Lower leg skin (tissue), 3 donors: ENCODE measurements at regions not wholly inside any gene's neighbourhood (a gene's known extent, or its start where the extent isn't known, plus 50 kb on each side); places are given as distances from the start of the nearest gene placed in this dataset.

ENCODE experiments used
- CTCF ChIP-seq, 3 donors: fragments of 450-650 bp; IDR thresholded peaks; one replicate each; pipeline ENCODE4 v1.5.1; 2016; ENCODE audit warnings: antibody characterized with exemption in 3 of 3, mild to moderate bottlenecking in 3 of 3, moderate library complexity in 2 of 3
- POLR2A ChIP-seq, 2 donors: fragments of 450-650 bp; IDR thresholded peaks; one replicate each; pipeline ENCODE4 v1.6.1; 2016 to 2017; ENCODE audit warnings: antibody characterized with exemption in 2 of 2, mild to moderate bottlenecking in 1 of 2, moderate library complexity in 1 of 2

DNA sequence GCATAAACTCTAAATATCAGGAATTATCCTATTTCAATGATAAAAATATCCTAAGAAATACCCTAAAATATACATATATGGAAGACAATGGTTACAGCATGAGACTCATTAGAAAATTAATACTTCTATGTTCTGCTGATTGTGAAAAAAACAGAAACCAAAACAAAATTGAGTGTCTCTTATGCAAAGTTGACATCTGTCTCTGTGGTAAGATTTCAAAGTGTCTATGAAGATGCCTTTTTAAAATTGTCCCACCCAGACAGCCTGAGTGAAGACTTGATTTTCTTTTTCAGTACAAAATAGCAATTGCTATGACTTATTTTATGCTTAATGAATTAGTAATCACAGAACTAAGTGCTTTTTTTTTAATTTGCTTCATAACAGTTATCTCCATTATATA lies 1368.4 kb upstream of the LRRTM1 start:
- TF ChIP-seq CTCF (IDR thresholded peaks at IDR 0.05) (no peak), POLR2A (IDR thresholded peaks at IDR 0.05) (no peak)
